ENCODE measurements at regions not wholly inside any gene's neighbourhood (a gene's known extent, or its start where the extent isn't known, plus 50 kb on each side); places are given as distances from the start of the nearest gene placed in this dataset.
"Not testable (repeated sequence)": the region's sequence is repeated elsewhere in the genome, so short reads cannot be mapped to it uniquely, and the experiment has no call there.

DNA sequence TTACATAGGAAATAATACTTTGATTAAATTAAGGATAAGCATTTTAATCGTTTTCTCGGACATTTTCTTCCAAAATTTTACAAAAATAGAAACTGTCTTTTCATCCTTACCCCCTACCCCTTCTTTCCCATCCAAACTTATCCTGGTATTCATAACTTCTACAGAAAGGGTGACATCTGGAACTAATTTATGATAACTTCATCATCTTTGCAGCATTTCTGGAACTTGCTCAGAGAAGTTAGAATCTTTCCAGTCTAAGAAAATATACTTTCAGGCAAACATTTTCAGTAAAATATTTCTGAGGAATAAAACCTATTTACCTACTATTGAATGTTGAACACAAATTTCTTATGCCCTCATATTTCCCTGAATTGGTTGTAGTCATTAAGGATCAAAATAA is 309.0 kb downstream of the MAN2A1 start:
- Histone ChIP-seq H3K36me3 (ENCODE audit: control insufficient read depth, insufficient read depth, low read length) (no peaks in the 10 kb centered on the region), H3K4me3 (ENCODE audit: low read depth, low read length) (no peak overlapping the region), H3K27me3 (ENCODE audit: control insufficient read depth, insufficient read depth, low read length) (no peaks in the 10 kb centered on the region)
- DNase-seq (ENCODE audit: low read depth), result no peak
- TF ChIP-seq, protein P1, sequence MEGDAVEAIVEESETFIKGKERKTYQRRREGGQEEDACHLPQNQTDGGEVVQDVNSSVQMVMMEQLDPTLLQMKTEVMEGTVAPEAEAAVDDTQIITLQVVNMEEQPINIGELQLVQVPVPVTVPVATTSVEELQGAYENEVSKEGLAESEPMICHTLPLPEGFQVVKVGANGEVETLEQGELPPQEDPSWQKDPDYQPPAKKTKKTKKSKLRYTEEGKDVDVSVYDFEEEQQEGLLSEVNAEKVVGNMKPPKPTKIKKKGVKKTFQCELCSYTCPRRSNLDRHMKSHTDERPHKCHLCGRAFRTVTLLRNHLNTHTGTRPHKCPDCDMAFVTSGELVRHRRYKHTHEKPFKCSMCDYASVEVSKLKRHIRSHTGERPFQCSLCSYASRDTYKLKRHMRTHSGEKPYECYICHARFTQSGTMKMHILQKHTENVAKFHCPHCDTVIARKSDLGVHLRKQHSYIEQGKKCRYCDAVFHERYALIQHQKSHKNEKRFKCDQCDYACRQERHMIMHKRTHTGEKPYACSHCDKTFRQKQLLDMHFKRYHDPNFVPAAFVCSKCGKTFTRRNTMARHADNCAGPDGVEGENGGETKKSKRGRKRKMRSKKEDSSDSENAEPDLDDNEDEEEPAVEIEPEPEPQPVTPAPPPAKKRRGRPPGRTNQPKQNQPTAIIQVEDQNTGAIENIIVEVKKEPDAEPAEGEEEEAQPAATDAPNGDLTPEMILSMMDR (IDR thresholded peaks at IDR 0.05; ENCODE audit: insufficient read depth, low read depth, low read length), result no peak
- CTCF ChIA-PET, result interaction anchor here (1.2 kb wide), 1 partner anchor 9 kb away, joined by 3 read pairs; no protein-coding TSS in a partner anchor
- POLR2A ChIA-PET, result no interaction called here

DNA sequence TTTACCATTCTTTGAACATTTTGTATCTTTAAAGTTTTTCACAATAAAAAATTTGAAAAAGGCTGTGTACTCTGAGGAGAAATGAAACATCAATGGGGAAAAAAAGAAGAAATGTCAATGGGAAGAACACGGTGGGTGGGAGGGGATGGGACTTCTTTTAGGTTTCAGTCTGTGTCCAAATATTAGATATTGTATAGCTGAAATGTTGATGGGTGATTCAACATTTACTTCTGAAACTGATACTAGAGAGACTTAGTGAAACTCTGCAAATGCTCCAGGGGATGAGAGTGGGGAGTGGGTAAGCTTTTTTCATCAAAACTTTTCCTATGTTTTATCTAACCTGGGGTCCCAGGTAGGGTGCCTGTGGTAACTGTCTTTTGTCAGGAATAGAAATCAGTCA is 311.9 kb downstream of the MAN2A1 start:
- no peaks in the 10 kb centered on the region for H3K27me3 ChIP-seq (ENCODE audit: control insufficient read depth, insufficient read depth, low read length)
- H3K4me3 ChIP-seq (ENCODE audit: low read depth, low read length), result no peak overlapping the region
- POLR2A ChIA-PET, result no interaction called here
- DNase-seq (ENCODE audit: low read depth), result no peak
- H3K36me3 ChIP-seq (ENCODE audit: control insufficient read depth, insufficient read depth, low read length), result no peaks in the 10 kb centered on the region
- CTCF ChIA-PET, result no interaction called here
- TF ChIP-seq, protein P1 (IDR thresholded peaks at IDR 0.05; ENCODE audit: insufficient read depth, low read depth, low read length), result no peak

DNA sequence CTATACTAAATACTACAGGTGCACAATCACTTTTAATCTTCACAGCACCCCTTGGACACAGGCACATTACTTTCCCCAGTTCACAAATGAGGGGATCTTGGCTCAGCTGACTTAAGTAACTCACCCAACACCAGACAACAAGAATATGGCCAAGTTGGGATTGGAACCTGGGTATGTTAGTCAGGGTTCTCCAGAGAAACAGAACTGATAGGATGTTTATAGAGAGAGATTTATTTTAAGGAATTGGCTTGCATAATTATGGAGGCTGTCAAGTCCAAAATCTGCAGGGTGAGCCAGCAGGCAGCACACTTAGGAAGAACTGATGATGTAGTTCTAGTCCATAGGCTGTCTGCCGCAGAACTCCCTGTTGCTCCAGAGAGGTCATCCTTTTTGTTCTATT is 312.9 kb downstream of the MAN2A1 start:
- no peak for DNase-seq (ENCODE audit: low read depth)
- no peaks in the 10 kb centered on the region for H3K36me3 ChIP-seq (ENCODE audit: control insufficient read depth, insufficient read depth, low read length)
- H3K4me3 ChIP-seq (ENCODE audit: low read depth, low read length), result no peak overlapping the region
- CTCF ChIA-PET, result no interaction called here
- TF ChIP-seq, protein P1 (IDR thresholded peaks at IDR 0.05; ENCODE audit: insufficient read depth, low read depth, low read length), result no peak
- H3K27me3 ChIP-seq (ENCODE audit: control insufficient read depth, insufficient read depth, low read length), result no peaks in the 10 kb centered on the region
- POLR2A ChIA-PET, result no interaction called here

DNA sequence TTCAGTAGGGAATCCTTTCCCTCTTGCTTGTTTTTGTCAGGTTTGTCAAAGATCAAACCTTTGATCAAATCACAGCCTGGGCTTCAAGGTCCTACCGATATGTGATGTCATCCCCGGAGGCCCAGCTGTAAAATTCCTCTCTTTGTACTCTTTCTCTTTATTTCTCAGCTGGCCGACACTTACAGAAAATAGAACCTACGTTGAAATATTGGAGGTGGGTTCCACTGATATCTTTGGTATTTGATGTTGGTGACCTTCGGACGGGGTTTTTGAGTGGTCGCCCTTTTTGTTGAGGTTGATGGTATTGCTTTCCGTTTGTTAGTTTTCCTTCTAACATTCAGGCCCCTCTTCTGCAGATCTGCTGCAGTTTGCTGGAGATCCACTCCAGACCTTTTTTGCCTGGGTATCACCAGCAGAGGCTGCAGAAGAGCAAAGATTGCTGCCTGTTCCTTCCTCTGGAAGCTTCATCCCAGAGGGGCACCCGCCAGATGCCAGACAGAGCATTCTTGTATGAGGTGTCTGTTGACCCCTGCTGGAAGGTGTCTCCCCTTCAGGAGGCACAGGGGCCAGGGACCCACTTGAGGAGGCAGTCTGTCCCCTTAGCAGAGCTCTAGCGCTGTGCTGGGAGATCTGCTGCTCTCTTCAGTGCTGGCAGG is 316.3 kb downstream of the MAN2A1 start:
- H3K36me3 ChIP-seq (ENCODE audit: control insufficient read depth, insufficient read depth, low read length); DNase-seq (ENCODE audit: low read depth); H3K4me3 ChIP-seq (ENCODE audit: low read depth, low read length); H3K27me3 ChIP-seq (ENCODE audit: control insufficient read depth, insufficient read depth, low read length); POLR2A ChIA-PET: not testable (repeated sequence)
- CTCF ChIA-PET, result interaction anchor here (0.6 kb wide), 1 partner anchor 759 kb away, joined by 3 read pairs; no protein-coding TSS in a partner anchor

GRCh38 chr5:110007101-110007500 is 317.4 kb downstream of the MAN2A1 start:
- no peak for DNase-seq (ENCODE audit: low read depth)
- H3K4me3 ChIP-seq (ENCODE audit: low read depth, low read length), result no peak overlapping the region
- ChIA-PET CTCF (no interaction called here), POLR2A (no interaction called here)
- no peaks in the 10 kb centered on the region for H3K36me3 ChIP-seq (ENCODE audit: control insufficient read depth, insufficient read depth, low read length)
- no peaks in the 10 kb centered on the region for H3K27me3 ChIP-seq (ENCODE audit: control insufficient read depth, insufficient read depth, low read length)
- TF ChIP-seq, protein P1 (IDR thresholded peaks at IDR 0.05; ENCODE audit: insufficient read depth, low read depth, low read length), result no peak

- no peak overlapping the region for H3K4me3 ChIP-seq (ENCODE audit: low read depth, low read length)
- no peak for DNase-seq (ENCODE audit: low read depth)
- ChIA-PET POLR2A (no interaction called here), CTCF (no interaction called here)
- TF ChIP-seq, protein P1 (IDR thresholded peaks at IDR 0.05; ENCODE audit: insufficient read depth, low read depth, low read length), result no peak
- H3K27me3 ChIP-seq (ENCODE audit: control insufficient read depth, insufficient read depth, low read length), result no peaks in the 10 kb centered on the region
- H3K36me3 ChIP-seq (ENCODE audit: control insufficient read depth, insufficient read depth, low read length), result no peaks in the 10 kb centered on the region
These were observed 318.4 kb downstream of the MAN2A1 start for GRCh38 chr5:110008131-110008530.
